Uterus (tissue), 2 donors: ENCODE measurements at regions not wholly inside any gene's neighbourhood (a gene's known extent, or its start where the extent isn't known, plus 50 kb on each side); places are given as distances from the start of the nearest gene placed in this dataset.

Experiments
- POLR2A ChIP-seq, 2 donors: fragments of 450-650 bp; IDR thresholded peaks; one replicate each; pipeline ENCODE4 v1.6.1; 2016; ENCODE audit warnings: antibody characterized with exemption in 2 of 2, mild to moderate bottlenecking in 1 of 2, moderate library complexity in 1 of 2
- TF ChIP-seq, protein P1 (sequence below), 4 experiments: fragments of 200-600 bp in 2 of 4; fragments of 450-650 bp in 2 of 4; sonication (generic) in 2 of 4; IDR thresholded peaks; one replicate each; pipeline ENCODE4 v1.5.1; 2016 to 2019; ENCODE audit warnings: antibody characterized with exemption in 4 of 4, mild to moderate bottlenecking in 2 of 4, moderate library complexity in 1 of 4

DNA sequence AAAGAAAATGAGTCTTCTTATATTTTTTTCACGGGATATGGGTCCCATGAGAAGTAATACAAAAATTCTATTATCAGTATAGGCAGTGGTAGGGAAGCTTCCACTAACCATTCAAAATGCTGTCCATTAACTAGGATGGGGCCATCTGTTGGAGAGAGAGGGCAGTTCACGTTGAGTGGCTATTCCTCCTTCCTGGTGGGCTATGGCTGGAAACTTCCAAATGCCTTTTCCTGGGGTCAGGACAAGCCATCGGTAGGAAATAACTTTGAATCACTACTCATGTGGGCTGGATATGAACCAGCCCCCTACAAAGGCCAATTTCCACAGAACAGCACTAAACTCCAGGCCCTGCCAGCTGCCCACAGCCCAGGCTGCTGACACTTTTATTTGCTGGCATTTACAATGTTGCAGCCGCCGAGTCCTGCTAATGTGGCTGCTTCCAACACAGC, 156.1 kb upstream of the HNRNPA3 start:
- TF ChIP-seq POLR2A (IDR thresholded peaks at IDR 0.05): no peak
- TF ChIP-seq, protein P1, sequence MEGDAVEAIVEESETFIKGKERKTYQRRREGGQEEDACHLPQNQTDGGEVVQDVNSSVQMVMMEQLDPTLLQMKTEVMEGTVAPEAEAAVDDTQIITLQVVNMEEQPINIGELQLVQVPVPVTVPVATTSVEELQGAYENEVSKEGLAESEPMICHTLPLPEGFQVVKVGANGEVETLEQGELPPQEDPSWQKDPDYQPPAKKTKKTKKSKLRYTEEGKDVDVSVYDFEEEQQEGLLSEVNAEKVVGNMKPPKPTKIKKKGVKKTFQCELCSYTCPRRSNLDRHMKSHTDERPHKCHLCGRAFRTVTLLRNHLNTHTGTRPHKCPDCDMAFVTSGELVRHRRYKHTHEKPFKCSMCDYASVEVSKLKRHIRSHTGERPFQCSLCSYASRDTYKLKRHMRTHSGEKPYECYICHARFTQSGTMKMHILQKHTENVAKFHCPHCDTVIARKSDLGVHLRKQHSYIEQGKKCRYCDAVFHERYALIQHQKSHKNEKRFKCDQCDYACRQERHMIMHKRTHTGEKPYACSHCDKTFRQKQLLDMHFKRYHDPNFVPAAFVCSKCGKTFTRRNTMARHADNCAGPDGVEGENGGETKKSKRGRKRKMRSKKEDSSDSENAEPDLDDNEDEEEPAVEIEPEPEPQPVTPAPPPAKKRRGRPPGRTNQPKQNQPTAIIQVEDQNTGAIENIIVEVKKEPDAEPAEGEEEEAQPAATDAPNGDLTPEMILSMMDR (IDR thresholded peaks at IDR 0.05): no peak
